ENCODE measurements at regions not wholly inside any gene's neighbourhood (a gene's known extent, or its start where the extent isn't known, plus 50 kb on each side); places are given as distances from the start of the nearest gene placed in this dataset.
"Not testable (repeated sequence)": the region's sequence is repeated elsewhere in the genome, so short reads cannot be mapped to it uniquely, and the experiment has no call there.

DNA sequence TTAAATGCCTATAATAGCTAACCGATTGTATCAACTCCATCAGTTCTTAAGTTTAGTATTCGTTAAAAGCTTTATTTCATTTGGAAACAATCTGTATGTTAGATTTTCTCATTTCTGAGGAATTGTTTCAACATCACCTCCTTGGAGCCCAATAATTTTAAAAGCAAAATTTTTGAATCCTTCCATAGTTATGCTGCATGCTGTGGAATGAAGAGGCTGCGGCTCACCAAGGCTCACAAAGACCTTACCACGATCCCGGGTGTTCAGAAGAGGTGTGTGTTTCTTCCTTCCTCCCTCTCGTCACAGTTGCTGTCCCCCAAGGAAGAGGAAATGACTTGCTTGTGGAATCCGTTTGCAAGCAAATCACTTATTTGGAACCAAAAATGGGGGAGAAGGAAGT, 143.8 kb downstream of the FGF1 start:
- no peak for DNase-seq

DNA sequence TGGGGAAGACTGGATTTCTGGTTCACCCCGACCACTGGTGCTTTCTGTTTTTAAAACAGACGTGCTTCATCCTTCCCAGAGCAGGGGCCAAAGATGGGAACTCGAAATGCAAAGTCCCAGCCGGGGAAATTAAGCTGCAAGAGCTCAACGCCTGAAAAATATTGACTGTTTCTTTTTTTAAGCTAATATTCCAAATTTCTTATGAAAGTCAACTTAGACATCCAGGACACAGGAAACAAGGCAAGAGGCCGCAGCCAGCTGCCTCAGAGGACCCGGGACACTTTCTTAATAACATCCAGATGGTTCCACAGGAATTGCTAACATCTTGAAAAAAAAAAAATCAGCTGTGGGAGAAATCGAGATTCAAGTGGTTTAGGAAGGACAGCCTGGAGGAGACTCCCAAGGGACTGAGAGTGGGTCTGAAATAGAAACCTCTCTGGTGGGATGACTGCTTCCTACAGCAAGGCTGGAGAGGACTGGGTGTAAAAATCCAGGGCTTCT, 144.9 kb downstream of the FGF1 start:
- peak; percentile 27 for DNase-seq

DNA sequence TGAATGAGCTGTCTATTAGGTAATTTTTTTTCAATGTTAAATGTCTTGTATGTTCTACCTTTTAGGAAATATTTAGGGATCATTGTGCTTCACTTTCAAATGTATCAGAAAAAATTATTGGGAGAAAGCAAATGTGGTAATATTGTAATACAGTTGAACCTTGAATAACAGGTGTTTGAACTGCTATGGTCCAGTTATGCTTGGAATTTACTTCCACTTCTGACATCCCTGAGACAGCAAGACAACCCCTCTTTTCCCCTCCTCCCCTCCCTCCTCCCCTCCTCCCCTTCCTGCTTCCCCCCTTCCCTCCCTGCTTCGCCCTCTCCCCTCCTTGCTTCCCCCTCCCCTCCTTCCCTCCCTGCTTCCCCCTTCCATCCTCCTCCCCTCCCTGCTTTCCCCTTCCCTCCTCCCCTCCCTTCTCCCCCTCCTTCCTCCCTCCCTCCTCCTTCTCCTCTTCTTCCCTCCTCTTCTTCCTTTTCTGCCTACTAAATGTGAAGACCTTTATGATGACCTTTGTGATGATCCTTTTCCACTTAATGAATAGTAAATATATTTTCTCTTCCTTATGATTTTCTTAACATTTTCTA, 146.6 kb downstream of the FGF1 start:
- no peak for DNase-seq

- DNase-seq: no peak
Observed at GRCh38 chr5:142537938-142538337, 148.0 kb downstream of the FGF1 start.

DNA sequence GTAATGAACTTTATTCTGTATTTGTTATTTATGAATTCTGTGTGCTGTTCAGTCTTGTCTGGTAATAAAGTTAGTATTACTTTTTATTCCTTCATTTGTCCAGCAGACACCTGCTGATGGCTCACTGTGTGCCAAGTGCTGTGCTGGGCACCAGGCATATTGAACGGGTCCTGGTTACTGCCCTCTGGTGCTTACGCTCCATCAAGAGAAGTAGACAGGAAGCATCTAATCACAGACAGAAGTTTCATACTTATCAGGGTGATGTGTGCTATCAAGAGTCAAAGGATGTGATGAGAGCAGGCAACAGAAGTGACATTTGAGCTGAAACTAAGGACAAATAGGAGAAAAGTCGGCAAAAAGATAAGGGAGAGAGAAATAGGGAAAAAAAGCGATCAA, 153.1 kb downstream of the FGF1 start:
- no peak for DNase-seq

DNA sequence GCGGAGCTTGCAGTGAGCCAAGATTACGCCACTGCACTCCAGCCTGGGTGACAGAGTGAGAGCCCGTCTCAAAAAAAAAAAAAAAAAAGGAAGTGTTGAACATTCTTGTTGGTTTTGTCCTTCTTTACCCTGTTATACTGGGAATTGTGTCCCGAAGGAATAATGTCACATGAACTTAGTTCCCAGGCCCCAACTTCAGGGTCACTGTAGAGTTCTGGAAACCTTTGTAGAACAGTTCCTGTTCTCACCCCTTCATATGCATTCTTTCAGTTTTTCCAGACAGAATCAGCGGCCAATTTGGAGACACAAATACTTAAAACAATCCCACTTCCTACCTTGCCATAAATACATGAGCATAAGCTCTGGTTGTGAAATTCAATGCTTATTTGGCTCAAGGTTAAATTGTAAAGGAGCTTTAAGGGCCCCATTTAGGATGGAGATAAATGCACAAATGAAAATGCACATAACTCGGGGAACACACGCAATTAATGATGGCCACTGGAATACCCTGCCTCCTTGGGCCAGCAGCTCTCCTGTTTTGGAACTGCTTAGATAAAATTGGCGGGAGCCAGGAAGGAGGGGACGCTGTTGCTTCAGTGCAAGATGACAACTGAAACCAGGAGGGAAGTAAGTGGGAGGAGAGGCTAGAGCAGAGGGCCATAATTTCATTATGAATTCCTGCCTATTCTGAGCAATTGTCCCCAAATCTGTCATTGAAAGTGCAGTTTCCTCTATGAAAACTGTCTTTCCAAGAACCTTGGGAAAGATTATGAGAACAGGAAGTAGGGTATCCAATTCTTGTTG, 153.7 kb downstream of the FGF1 start:
- DNase-seq: no peak

DNA sequence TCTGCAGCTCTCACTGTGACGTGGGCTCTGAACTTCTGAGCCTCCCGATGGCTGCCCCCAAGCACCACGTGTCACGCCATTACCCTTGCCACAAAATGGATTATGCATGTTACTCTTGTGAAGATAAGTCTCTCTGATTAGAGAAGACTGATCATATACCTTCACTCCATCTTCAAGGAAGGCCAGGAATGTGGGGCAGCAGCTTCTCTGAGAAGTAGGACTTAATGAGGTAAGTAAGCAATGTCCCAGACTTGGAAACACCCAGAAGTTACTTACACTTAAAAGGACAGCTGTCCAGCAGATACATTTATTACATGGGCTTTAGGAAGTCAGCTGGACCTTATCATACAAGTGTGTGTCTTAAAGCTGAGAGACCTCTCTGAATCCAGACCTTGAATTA, 155.0 kb downstream of the FGF1 start:
- no peak for DNase-seq

DNA sequence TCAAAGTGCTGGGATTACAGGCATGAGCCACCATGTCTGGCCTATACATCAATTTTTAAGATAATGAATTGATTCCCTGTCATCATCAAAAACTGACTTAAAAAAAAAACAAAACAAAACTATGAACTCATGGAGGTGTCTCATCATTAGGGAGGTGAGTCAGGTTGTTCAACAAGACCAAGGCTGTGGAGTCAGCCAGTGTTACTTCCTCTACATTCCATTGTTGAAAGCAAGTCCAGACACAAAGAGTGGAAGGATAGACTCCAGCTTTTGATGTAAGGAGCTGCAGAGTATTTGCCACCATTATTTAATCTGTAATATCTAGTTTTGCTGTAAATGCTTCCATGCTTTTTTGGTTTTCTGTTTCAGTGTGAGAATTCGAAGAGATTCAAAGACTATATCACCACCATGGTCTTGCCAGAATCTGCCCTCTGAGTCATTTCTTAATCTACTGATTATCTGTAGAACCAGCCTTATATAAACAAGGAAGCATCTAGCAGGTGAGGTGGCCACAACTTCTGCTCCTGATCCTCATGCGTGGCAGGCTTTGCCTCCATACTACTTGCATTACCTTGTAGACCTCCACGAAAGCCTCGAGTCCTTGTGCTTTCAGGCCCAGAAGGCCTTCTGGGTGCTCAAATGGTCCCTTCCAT, 156.1 kb downstream of the FGF1 start:
- no peak for DNase-seq

DNA sequence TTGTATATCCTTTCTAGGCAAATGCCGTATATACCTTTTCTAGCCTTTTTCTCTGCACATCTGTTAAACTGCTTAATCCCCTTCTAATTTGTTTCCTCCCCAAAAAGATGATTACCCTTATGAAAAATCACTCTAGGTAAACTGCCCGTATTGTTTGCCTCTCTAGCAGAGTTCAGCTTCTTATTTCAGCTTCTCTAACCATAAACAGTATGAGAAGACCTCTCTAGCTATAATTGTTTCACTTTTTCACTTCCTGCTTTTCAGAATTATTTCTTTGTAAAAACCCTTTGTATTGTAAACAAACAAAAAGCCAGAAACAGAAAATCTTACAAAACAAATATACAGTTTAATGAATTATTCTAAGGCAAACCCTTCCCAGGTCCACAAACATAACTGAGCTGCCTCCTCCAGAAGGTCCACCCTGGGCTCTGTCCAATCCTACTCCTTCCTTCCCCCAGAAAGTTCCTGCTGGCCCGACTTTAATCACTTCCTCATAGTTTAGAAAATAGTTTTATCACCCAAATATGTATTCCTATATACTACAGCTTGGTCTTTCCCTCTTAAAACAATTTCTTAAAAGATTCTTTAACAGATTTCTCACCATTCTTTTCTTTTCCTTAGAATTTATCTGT, 158.1 kb downstream of the FGF1 start:
- no peak for DNase-seq

DNA sequence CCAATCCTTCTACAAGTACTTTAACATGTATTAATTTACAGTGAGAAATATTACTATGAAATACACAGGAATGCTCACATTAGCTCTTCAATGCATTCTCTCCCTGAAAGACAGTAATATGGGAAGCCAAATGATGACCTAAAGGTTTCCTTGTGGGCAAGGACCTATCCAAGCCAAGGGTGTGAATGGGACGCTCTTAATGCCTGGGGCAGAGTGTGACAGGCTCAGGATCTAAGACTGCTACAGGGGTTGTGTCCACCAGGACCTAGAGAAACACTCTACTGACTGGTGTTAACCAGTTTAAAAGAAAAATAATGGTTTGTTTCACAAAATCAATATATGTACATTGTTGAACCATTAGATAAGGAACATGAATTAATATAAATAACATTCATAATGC, 158.7 kb downstream of the FGF1 start:
- DNase-seq: no peak

- no peak for DNase-seq
Observed at GRCh38 chr5:142522983-142523382, 162.9 kb downstream of the FGF1 start.

GRCh38 chr5:142521706-142522105, 164.2 kb downstream of the FGF1 start:
- DNase-seq: no peak

DNA sequence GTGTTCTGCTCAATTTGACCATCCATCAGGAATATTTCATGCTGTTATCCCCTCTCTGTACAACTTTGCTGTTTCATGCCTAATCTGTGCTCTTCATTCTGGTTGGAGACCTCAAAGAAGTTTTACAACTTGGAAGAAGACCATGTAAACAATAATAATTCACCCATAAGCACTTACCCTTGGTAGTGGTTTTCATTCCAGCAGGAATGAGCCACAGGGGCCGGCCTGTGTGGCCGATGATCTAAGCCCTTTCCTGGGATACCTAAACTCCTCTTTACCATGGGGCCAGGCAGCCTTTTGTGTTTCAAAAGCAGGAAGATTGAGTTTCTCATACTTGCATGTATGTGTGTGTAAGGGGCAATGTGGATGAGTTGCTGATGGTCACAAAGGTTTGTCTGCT, 165.0 kb downstream of the FGF1 start:
- DNase-seq: no peak

GRCh38 chr5:142519913-142520312, 166.0 kb downstream of the FGF1 start:
- not testable (repeated sequence) for DNase-seq

- no peak for DNase-seq
Observed at GRCh38 chr5:142517840-142518239, 168.1 kb downstream of the FGF1 start.

DNA sequence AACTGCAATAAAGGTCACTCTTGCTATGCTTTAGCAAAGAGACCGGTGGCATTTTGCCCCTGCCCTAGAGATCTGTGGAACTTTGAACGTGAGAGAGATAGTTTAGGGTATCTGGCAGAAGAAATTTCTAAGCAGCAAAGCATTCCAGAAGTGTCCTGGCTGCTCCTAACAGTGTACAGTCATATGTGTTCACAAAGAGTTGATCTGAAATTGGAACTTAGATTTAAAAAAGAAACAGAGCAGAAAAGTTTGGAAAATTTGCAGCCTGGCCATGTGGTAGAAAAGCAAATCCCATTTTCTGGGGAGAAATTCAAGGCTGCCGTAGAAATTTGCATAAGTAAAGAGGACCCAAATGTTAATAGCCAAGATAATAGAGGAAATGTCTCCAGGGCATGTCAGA, 169.2 kb downstream of the FGF1 start:
- DNase-seq: no peak

- no peak for DNase-seq
Observed at GRCh38 chr5:142515036-142515435, 170.9 kb downstream of the FGF1 start.

DNA sequence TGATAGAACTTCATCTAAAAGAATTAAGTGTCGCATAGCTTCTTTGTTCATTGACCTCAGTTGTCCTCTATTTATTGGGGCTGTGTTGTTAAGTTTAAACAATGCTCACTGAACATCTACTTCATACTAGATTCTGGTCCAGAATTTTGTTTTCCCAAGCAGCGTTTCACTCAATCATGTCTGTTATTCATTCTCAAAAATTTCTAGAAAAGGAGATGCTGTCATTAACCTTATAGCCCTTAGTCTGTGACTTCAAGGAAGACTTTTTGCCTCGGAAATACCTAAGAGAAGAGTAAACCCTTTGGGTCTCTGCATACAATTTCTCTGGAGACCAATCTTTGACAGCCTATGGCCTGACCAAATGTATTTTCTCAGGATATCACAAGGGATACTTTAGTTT, 171.7 kb downstream of the FGF1 start:
- DNase-seq: no peak

DNA sequence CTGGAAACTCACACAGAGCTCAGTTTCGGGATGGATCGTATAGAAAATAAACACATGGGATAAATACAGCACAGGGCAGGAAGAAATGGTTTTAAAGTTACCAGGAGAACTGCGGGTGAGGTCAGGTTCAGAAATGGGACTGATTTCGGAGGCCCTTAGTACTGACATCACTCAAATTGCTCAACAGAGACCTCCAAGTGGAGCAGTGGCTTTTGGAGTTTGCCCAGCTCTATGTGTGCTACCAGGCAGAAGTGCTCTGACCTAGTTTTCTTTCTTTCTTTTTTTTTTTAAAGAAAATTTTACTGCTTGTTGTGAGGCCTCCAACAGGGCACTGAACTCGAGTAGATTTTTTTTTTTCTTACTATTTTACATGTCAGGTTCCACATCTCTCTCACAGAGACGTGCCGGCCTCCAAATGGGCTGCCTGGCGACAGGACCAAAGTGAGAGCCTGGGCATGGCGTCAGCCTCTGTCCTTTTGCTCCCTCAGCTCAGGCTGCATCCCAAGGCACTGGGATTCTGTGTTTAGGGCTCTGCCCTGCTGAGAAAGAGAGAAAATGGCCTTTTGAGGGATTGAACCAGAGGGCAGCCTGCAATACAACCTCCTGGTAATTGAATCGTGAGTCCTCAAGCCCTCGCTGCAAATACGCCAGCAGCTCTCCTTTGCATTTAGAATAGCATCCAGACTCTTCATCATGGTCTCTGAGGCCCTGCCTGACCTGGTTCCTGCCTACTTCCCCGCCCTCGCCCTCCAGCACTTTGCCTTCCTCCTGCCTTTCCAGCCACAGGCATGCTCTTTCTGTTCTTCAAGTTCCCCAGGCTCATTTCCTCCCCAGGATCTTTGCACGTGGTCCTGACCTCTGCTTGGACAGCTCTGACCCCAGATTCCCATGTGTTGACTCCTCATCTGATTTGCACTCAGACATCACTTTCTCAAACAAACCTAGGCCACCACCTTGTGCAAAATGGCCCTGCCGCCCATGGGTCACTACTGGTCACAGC, 173.5 kb downstream of the FGF1 start:
- no peak for DNase-seq

- no peak for DNase-seq
Observed at GRCh38 chr5:142511358-142511757, 174.5 kb downstream of the FGF1 start.

DNA sequence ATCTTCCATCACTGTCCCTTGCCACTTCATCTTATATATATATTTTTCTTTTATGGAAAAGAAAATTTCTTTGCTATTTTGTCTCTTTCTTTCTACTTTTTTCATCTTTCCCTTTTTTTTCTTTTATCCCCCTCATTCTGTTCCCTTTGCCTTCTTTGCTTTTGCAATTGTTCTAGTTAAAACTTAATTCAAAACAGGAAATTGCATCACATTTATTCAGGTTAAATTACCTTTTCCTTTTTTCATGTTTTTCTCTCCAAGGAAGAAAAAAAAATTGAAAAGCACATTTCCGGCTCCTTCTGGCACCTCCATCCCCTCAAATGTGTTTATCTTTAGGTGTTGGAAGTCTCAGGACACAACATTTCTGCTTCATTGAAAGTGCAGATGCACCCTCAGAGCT, 176.9 kb downstream of the FGF1 start:
- DNase-seq: no peak

DNA sequence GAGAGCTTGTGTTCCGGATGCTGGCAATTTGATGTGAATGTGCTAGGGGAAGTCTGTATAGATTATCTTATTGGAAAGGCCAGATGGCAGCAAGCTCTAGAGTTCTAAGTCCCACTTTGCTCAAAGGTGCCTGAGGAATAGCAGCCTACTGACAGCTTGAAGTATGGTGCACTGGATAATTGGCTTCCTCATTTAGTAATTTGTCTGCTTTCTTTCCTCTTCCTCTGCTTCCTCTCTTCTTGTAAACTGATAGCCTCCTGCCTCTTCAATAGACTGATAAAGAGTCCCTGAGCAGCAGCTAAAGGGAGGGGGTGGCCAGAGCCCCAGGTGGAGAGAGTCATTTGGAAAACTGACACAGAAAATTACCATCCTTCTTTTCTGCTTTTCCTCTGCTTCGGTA, 177.3 kb downstream of the FGF1 start:
- peak; percentile 12 for DNase-seq

Data from NCI-H2171 (cell line).